PC-9 (cell line): ENCODE measurements at regions not wholly inside any gene's neighbourhood (a gene's known extent, or its start where the extent isn't known, plus 50 kb on each side); places are given as distances from the start of the nearest gene placed in this dataset.

Experiments
- BruUV-seq: library from RNA; stranded (reverse); fragments of 400-500 nt; replicated peaks from 2 replicates; lab custom pipeline; 2021; lab: Mats Ljungman, UMichigan
- CTCF ChIA-PET: fragments of 300-600 bp; sonication (Branson Sonifier 250); formaldehyde crosslinking; loops from one replicate; lab custom pipeline; 2022; ENCODE audit warnings: antibody characterized with exemption; lab: Charles Lee
- POLR2A ChIA-PET: fragments of 300-600 bp; sonication (Branson Sonifier 250); formaldehyde crosslinking; loops from one replicate; lab custom pipeline; 2022; ENCODE audit warnings: antibody characterized with exemption; ENCODE audit not compliant: unreplicated experiment; lab: Charles Lee
- DNase-seq, 2 experiments: peaks; one replicate each; pipeline versions ENCODE4 v3.0.0 to v3.0.0-alpha.2; 2015 to 2022; ENCODE audit warnings: mixed read lengths in 1 of 2
- H2AFZ ChIP-seq: fragments of 200-600 bp; sonication (generic); 2 replicates; pipeline ENCODE4 v1.8.1; 2017; ENCODE audit warnings: antibody characterized with exemption
- H3F3A ChIP-seq: fragments of 200-600 bp; sonication (generic); 2 replicates; pipeline ENCODE4 v1.8.1; 2017; ENCODE audit warnings: antibody characterized with exemption, mild to moderate bottlenecking, low read depth; ENCODE audit not compliant: insufficient read depth
- H3K27ac ChIP-seq: fragments of 200-600 bp; sonication (generic); 2 replicates; pipeline ENCODE4 v1.6.1; 2016; ENCODE audit warnings: mixed run types
- H3K27me3 ChIP-seq: fragments of 200-600 bp; sonication (generic); 2 replicates; pipeline ENCODE4 v1.6.1; 2016; ENCODE audit warnings: low read depth, mixed run types; ENCODE audit not compliant: insufficient read depth
- H3K36me3 ChIP-seq: fragments of 200-600 bp; sonication (generic); 2 replicates; pipeline ENCODE4 v1.6.1; 2016; ENCODE audit warnings: low read depth, mixed run types
- H3K4me1 ChIP-seq: fragments of 200-600 bp; sonication (generic); replicated peaks from 2 replicates; pipeline ENCODE4 v1.6.1; 2016; ENCODE audit warnings: mixed run types; ENCODE audit not compliant: insufficient read depth
- H3K4me2 ChIP-seq: fragments of 200-600 bp; sonication (generic); 2 replicates; pipeline ENCODE4 v1.6.1; 2017; ENCODE audit warnings: mixed run types
- H3K4me3 ChIP-seq: fragments of 200-600 bp; sonication (generic); 2 replicates; pipeline ENCODE4 v1.6.1; 2016; ENCODE audit warnings: mixed run types
- H3K79me2 ChIP-seq: fragments of 200-600 bp; sonication (generic); 2 replicates; pipeline ENCODE4 v1.6.1; 2017; ENCODE audit warnings: low read depth, mixed run types
- H3K9me2 ChIP-seq: fragments of 200-600 bp; sonication (generic); 2 replicates; pipeline ENCODE4 v1.8.1; 2017; ENCODE audit warnings: mild to moderate bottlenecking; ENCODE audit not compliant: insufficient read depth
- H3K9me3 ChIP-seq: fragments of 200-600 bp; sonication (generic); 2 replicates; pipeline ENCODE4 v1.8.1; 2016; ENCODE audit warnings: low read depth; ENCODE audit not compliant: insufficient read depth
- H4K20me1 ChIP-seq: fragments of 200-600 bp; sonication (generic); 2 replicates; pipeline ENCODE4 v1.8.1; 2017; ENCODE audit not compliant: insufficient read depth
- CTCF ChIP-seq: fragments of 200-600 bp; sonication (generic); conservative IDR thresholded peaks from 2 replicates; pipeline ENCODE4 v1.6.1; 2017; ENCODE audit warnings: mixed run types, antibody characterized with exemption, mild to moderate bottlenecking, moderate library complexity
- EZH2 ChIP-seq: fragments of 200-600 bp; sonication (generic); IDR thresholded peaks from 2 replicates; pipeline ENCODE4 v1.8.0; 2017; ENCODE audit warnings: antibody characterized with exemption, low read depth
- intact Hi-C: fragments of 100-400 bp; cut with micrococcal nuclease; formaldehyde crosslinking; loops from one replicate; pipeline ENCODE4 v1.10.0; 2022; ENCODE audit not compliant: unreplicated experiment

GRCh38 chr9:82675605-82676004, 387.3 kb downstream of the RASEF start:
- Histone ChIP-seq H3K27me3 (0 out of 2 replicates have a peak, but pooled peaks cover 8% of the 10 kb centered on the region), H3K36me3 (no peaks in the 10 kb centered on the region), H3K79me2 (no peaks in the 10 kb centered on the region), H3K4me3 (no peak overlapping the region), H3K4me2 (no peak overlapping the region), H4K20me1 (no peaks in the 10 kb centered on the region), H3K4me1 (no peaks in the 10 kb centered on the region), H3F3A (no peaks in the 10 kb centered on the region), H3K27ac (no peak overlapping the region), H3K9me2 (no peaks in the 10 kb centered on the region), H3K9me3 (no peaks in the 10 kb centered on the region), H2AFZ (no peak overlapping the region)
- ChIA-PET POLR2A (no interaction called here), CTCF (no interaction called here)
- no peak for DNase-seq
- intact Hi-C loops: no loop called here
- TF ChIP-seq CTCF (no peak), EZH2 (no peak)
- no TSS peak for BruUV-seq

GRCh38 chr9:82677086-82677485, 385.9 kb downstream of the RASEF start:
- no peak overlapping the region for H3K4me2 ChIP-seq
- BruUV-seq: no TSS peak
- H3K27ac ChIP-seq: no peak overlapping the region
- no peaks in the 10 kb centered on the region for H3F3A ChIP-seq
- no peaks in the 10 kb centered on the region for H3K9me3 ChIP-seq
- TF ChIP-seq CTCF: no peak
- no peak for TF ChIP-seq EZH2
- H4K20me1 ChIP-seq: no peaks in the 10 kb centered on the region
- intact Hi-C loops: no loop called here
- no peak overlapping the region for H2AFZ ChIP-seq
- no peaks in the 10 kb centered on the region for H3K36me3 ChIP-seq
- CTCF ChIA-PET: no interaction called here
- POLR2A ChIA-PET: no interaction called here
- no peaks in the 10 kb centered on the region for H3K4me1 ChIP-seq
- no peaks in the 10 kb centered on the region for H3K9me2 ChIP-seq
- H3K4me3 ChIP-seq: no peak overlapping the region
- no peaks in the 10 kb centered on the region for H3K79me2 ChIP-seq
- no peak for DNase-seq
- H3K27me3 ChIP-seq: 0 out of 2 replicates have a peak, but pooled peaks cover 8% of the 10 kb centered on the region

GRCh38 chr9:82679472-82679871, 383.5 kb downstream of the RASEF start:
- no TSS peak for BruUV-seq
- no peaks in the 10 kb centered on the region for H3K36me3 ChIP-seq
- CTCF ChIA-PET: no interaction called here
- H3K9me3 ChIP-seq: no peaks in the 10 kb centered on the region
- no peaks in the 10 kb centered on the region for H3K4me1 ChIP-seq
- no peaks in the 10 kb centered on the region for H4K20me1 ChIP-seq
- no peak for TF ChIP-seq CTCF
- TF ChIP-seq EZH2: no peak
- no peak overlapping the region for H3K27ac ChIP-seq
- no peaks in the 10 kb centered on the region for H3K9me2 ChIP-seq
- intact Hi-C loops: no loop called here
- no peak overlapping the region for H3K4me3 ChIP-seq
- DNase-seq: no peak
- H3K27me3 ChIP-seq: 0 out of 2 replicates have a peak, but pooled peaks cover 8% of the 10 kb centered on the region
- no peak overlapping the region for H3K4me2 ChIP-seq
- no peaks in the 10 kb centered on the region for H3F3A ChIP-seq
- POLR2A ChIA-PET: no interaction called here
- no peaks in the 10 kb centered on the region for H3K79me2 ChIP-seq
- H2AFZ ChIP-seq: no peak overlapping the region
